ENCODE measurements at regions not wholly inside any gene's neighbourhood (a gene's known extent, or its start where the extent isn't known, plus 50 kb on each side); places are given as distances from the start of the nearest gene placed in this dataset.

- TF ChIP-seq CTCF (IDR thresholded peaks at IDR 0.05; ENCODE audit: extremely low read depth, missing control alignments): no peak
- DNase-seq (ENCODE audit: low spot score): no peak
Observed at GRCh38 chr4:38512840-38513239, 151.2 kb upstream of the KLF3 start.

DNA sequence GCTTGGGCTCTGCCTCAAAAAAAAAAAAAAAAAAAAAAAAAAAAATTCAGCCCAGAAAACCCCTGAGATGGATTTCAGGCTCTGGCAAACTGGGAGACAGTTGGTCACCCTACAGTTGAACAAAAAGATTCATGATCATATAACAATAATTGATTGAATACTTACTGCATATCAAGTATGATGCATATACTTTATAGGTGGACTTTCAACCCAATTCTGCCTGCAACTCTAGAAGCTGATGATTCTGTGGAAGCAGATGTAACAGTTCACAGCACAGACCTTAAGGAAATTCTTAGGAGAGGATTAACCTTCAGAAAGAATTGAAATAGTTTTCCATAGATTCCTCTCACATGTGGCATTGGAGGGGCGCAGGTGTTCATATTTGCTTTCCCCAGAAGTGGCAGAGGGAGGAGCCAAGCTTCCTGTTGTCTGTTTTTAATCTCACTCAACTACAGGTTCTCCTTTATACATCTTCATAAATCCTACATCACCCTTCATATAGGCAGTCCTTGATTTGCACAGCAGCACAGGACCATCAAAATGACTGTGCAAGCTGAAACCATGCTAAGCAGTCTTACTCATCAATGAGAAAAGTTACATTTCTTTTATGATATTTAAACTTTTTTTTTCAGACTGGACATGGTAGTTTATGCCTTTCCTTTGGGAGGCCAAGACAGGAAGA is 149.4 kb upstream of the KLF3 start:
- no peak for TF ChIP-seq CTCF (IDR thresholded peaks at IDR 0.05; ENCODE audit: extremely low read depth, missing control alignments)
- DNase-seq (ENCODE audit: low spot score): no peak

DNA sequence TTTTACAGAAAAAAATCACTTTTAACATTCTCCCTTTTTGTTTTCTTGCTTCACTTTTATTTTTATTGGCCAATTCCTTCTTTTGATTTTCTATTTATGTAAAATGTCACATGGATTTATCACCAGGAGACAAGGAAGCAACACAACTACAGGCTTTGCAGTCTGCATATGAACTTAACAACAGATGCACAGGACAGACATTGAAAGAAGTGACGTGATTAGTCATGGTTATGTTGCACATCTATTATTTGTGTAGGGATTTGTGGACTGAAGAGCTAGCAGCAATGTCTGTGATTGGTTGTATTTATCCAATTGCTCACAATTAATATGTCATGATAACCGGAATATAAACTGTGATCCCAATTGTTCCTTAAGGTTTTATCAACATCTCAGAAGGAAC is 147.8 kb upstream of the KLF3 start:
- no peak for TF ChIP-seq CTCF (IDR thresholded peaks at IDR 0.05; ENCODE audit: extremely low read depth, missing control alignments)
- DNase-seq (ENCODE audit: low spot score): no peak

- TF ChIP-seq CTCF (IDR thresholded peaks at IDR 0.05; ENCODE audit: extremely low read depth, missing control alignments): no peak
- no peak for DNase-seq (ENCODE audit: low spot score)
Observed at GRCh38 chr4:38519666-38520065, 144.3 kb upstream of the KLF3 start.

- no peak for TF ChIP-seq CTCF (IDR thresholded peaks at IDR 0.05; ENCODE audit: extremely low read depth, missing control alignments)
- no peak for DNase-seq (ENCODE audit: low spot score)
Observed at GRCh38 chr4:38523054-38523453, 140.9 kb upstream of the KLF3 start.

GRCh38 chr4:38523524-38524448 is 140.2 kb upstream of the KLF3 start:
- TF ChIP-seq CTCF (IDR thresholded peaks at IDR 0.05; ENCODE audit: extremely low read depth, missing control alignments): no peak
- peak; percentile 82 for DNase-seq (ENCODE audit: low spot score)

DNA sequence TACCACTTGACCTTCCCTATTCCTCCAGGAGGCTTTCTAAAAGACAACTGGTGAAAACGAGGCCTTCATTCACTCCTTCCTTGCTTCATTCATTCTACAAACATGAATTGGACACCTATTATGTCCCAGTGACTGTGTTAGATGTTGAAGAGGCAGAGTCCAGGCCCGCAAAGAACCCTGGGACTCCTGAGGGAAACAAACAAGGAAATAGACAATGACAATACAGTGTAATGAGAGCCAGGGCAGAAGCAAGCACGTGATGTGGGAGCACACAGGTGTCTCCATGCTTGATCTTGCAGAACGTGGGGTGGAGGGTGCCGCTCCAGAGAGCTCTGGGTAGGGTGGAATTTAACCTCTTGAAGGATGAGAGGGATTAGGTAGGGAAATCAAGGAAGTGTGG is 137.6 kb upstream of the KLF3 start:
- TF ChIP-seq CTCF (IDR thresholded peaks at IDR 0.05; ENCODE audit: extremely low read depth, missing control alignments): no peak
- DNase-seq (ENCODE audit: low spot score): no peak

All from GM20000 (cell line).